ENCODE measurements at regions not wholly inside any gene's neighbourhood (a gene's known extent, or its start where the extent isn't known, plus 50 kb on each side); places are given as distances from the start of the nearest gene placed in this dataset.

DNA sequence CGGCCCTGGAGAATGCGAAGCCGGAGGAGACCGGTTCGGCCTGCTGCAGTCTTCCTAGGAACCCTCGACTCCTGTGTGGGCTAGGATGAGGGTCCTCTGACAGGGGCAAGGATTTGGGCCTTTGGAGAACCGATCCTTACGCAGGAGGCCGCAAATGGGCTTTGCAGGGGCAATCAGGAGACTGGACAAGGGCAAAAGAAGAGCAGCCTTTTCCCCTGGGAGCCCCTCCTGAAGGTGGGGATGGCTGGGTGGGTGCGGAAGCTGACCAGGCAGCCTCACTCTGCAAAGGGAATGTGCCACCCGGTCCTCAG, 111.7 kb downstream of the NAV1 start:
- Histone ChIP-seq H3K4me1 (ENCODE audit: control insufficient read depth in 3 of 3, insufficient read depth in 2 of 3, low read depth in 1 of 3, low read length in 2 of 3) (peaks cover 4 to 36% (median 4%) of the 10 kb centered on the region in 3 donors), H3K27ac (ENCODE audit: low read depth in 1 of 3, low read length in 2 of 3) (peak overlapping the region in 1 of 3 donors; percentile 54), H3K9me3 (ENCODE audit: control insufficient read depth in 2 of 2, insufficient read depth in 1 of 2, low read depth in 1 of 2, low read length in 1 of 2) (no peaks in the 10 kb centered on the region), H3K27me3 (ENCODE audit: control insufficient read depth in 3 of 3, insufficient read depth in 3 of 3, low read length in 3 of 3) (peaks cover 0 to 50% (median 4%) of the 10 kb centered on the region in 3 donors), H3K4me3 (ENCODE audit: low read depth in 1 of 3, low read length in 3 of 3) (peak overlapping the region in 2 of 3 donors; percentile 41 to 72), H3K36me3 (ENCODE audit: control insufficient read depth in 3 of 3, insufficient read depth in 2 of 3, low read depth in 1 of 3, low read length in 3 of 3) (no peaks in the 10 kb centered on the region)
- FAIRE-seq (no peak), DNase-seq (no peak)
- WGBS, 3 donors = 26 to 37% (median 30%) methylated on average over 11 of the region's 11 CpGs

DNA sequence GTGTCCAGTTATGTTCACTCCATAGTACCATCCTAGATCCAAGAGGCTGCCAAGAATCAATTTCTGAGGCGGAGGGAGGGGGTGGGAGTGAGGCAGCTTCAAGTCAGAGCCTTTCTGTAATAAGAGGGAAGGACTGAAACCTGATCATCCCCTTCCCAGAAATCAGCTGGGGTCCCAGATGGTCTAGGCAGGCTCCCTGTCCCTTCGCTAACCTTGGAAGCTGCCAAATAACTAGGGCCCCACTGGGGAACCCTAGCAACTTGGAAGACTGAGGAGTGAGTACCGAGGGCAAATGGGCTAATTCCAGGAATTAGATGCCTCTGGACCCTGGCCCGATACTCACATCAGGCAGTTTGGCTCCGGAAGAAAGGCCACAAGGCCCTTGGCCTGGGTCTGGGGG, 113.3 kb downstream of the NAV1 start:
- no peak overlapping the region for H3K4me3 ChIP-seq (ENCODE audit: low read depth in 1 of 3, low read length in 3 of 3)
- no peaks in the 10 kb centered on the region for H3K36me3 ChIP-seq (ENCODE audit: control insufficient read depth in 3 of 3, insufficient read depth in 2 of 3, low read depth in 1 of 3, low read length in 3 of 3)
- H3K27me3 ChIP-seq (ENCODE audit: control insufficient read depth in 3 of 3, insufficient read depth in 3 of 3, low read length in 3 of 3) = peaks cover 0 to 44% (median 4%) of the 10 kb centered on the region in 3 donors
- no peak overlapping the region for H3K27ac ChIP-seq (ENCODE audit: low read depth in 1 of 3, low read length in 2 of 3)
- peaks cover 4 to 50% (median 8%) of the 10 kb centered on the region in 3 donors for H3K4me1 ChIP-seq (ENCODE audit: control insufficient read depth in 3 of 3, insufficient read depth in 2 of 3, low read depth in 1 of 3, low read length in 2 of 3)
- no peak for FAIRE-seq
- no peak for DNase-seq
- WGBS, 3 donors = 88 to 91% (median 89%) methylated on average over 5 of the region's 5 CpGs
- no peaks in the 10 kb centered on the region for H3K9me3 ChIP-seq (ENCODE audit: control insufficient read depth in 2 of 2, insufficient read depth in 1 of 2, low read depth in 1 of 2, low read length in 1 of 2)

DNA sequence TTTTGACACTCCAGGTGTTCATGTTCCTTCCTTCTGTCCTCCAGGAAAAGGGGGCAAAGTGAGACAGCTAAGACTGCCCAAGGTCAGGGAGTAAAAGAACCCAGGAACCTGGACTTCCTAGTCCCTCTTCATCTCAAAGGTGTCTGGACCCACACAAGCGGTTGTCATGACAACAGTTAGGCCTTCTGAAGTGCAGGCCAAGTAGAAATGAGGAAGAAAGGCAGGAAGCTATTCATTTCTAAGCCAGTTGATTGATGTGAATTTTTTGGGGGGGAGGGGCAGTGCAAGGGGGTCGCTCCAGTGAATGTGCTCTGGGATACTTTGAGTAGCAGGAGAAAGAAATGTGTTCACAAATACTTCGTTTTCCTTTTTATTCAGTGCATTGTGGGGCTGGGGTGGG, 114.3 kb downstream of the NAV1 start:
- H3K4me1 ChIP-seq (ENCODE audit: control insufficient read depth in 3 of 3, insufficient read depth in 2 of 3, low read depth in 1 of 3, low read length in 2 of 3) = peaks cover 4 to 42% (median 8%) of the 10 kb centered on the region in 3 donors

DNA sequence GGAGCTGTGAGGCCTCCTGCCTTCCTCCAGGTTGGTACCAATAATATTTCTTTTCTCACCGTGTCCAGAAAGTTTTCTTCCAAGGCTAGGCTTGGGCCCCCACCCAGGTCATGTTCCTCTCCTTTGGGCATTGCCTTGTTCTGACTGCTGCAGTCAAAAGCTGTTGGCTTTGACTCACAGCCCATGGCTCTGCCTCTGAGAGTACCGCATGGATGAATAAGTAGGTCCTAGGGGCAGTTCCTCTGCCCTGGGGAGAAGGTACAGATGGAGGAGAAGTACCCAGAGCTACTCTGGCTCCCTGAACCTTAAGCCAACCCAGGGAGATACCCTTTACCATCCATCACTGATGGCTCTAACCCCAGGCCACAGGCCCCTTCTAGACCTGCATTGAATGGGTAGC, 115.0 kb downstream of the NAV1 start:
- DNase-seq = no peak
- H3K4me1 ChIP-seq (ENCODE audit: control insufficient read depth in 3 of 3, insufficient read depth in 2 of 3, low read depth in 1 of 3, low read length in 2 of 3) = peaks cover 4 to 40% (median 8%) of the 10 kb centered on the region in 3 donors
- H3K4me3 ChIP-seq (ENCODE audit: low read depth in 1 of 3, low read length in 3 of 3) = no peak overlapping the region
- peaks cover 0 to 29% (median 3%) of the 10 kb centered on the region in 3 donors for H3K27me3 ChIP-seq (ENCODE audit: control insufficient read depth in 3 of 3, insufficient read depth in 3 of 3, low read length in 3 of 3)
- no peaks in the 10 kb centered on the region for H3K36me3 ChIP-seq (ENCODE audit: control insufficient read depth in 3 of 3, insufficient read depth in 2 of 3, low read depth in 1 of 3, low read length in 3 of 3)
- WGBS, 3 donors = 74 to 96% (median 83%) methylated on average over 2 of the region's 2 CpGs
- H3K9me3 ChIP-seq (ENCODE audit: control insufficient read depth in 2 of 2, insufficient read depth in 1 of 2, low read depth in 1 of 2, low read length in 1 of 2) = no peaks in the 10 kb centered on the region
- H3K27ac ChIP-seq (ENCODE audit: low read depth in 1 of 3, low read length in 2 of 3) = no peak overlapping the region
- FAIRE-seq = no peak

More for the DNA sequence above, 114.3 kb downstream of the NAV1 start:
- FAIRE-seq (no peak), DNase-seq (no peak)
- H3K4me3 ChIP-seq (ENCODE audit: low read depth in 1 of 3, low read length in 3 of 3) = no peak overlapping the region
- WGBS, 3 donors = 62 to 78% (median 63%) methylated on average over 3 of the region's 3 CpGs
- no peak overlapping the region for H3K27ac ChIP-seq (ENCODE audit: low read depth in 1 of 3, low read length in 2 of 3)
- peaks cover 0 to 33% (median 4%) of the 10 kb centered on the region in 3 donors for H3K27me3 ChIP-seq (ENCODE audit: control insufficient read depth in 3 of 3, insufficient read depth in 3 of 3, low read length in 3 of 3)
- H3K9me3 ChIP-seq (ENCODE audit: control insufficient read depth in 2 of 2, insufficient read depth in 1 of 2, low read depth in 1 of 2, low read length in 1 of 2) = no peaks in the 10 kb centered on the region
- no peaks in the 10 kb centered on the region for H3K36me3 ChIP-seq (ENCODE audit: control insufficient read depth in 3 of 3, insufficient read depth in 2 of 3, low read depth in 1 of 3, low read length in 3 of 3)

DNA sequence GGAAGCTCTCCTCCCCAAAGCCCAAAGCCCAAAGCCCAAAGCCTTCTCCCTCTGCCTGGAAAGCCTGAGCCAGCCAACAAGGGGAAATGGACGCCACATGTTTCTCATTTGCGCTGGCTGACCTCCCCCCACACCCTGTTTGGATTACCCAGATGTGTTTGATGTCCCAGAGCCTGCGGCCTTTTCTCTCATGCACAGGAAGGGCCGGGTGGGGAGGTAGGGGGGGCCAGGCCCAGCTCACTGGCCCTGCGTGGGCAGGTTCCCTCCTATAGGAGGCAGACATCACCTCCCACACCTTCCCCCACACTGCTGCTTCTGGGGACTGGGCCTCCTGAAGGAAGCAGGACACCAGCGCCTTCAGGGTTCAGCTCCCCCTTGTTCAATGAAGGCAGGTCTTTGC, 116.3 kb downstream of the NAV1 start:
- Histone ChIP-seq H3K9me3 (ENCODE audit: control insufficient read depth in 2 of 2, insufficient read depth in 1 of 2, low read depth in 1 of 2, low read length in 1 of 2) (no peaks in the 10 kb centered on the region), H3K27ac (ENCODE audit: low read depth in 1 of 3, low read length in 2 of 3) (peak overlapping the region in 1 of 3 donors; percentile 20), H3K4me1 (ENCODE audit: control insufficient read depth in 3 of 3, insufficient read depth in 2 of 3, low read depth in 1 of 3, low read length in 2 of 3) (peaks cover 4 to 27% (median 4%) of the 10 kb centered on the region in 3 donors), H3K36me3 (ENCODE audit: control insufficient read depth in 3 of 3, insufficient read depth in 2 of 3, low read depth in 1 of 3, low read length in 3 of 3) (peaks cover 0 to 4% (median 0%) of the 10 kb centered on the region in 3 donors), H3K27me3 (ENCODE audit: control insufficient read depth in 3 of 3, insufficient read depth in 3 of 3, low read length in 3 of 3) (peaks cover 0 to 15% (median 0%) of the 10 kb centered on the region in 3 donors), H3K4me3 (ENCODE audit: low read depth in 1 of 3, low read length in 3 of 3) (no peak overlapping the region)
- FAIRE-seq (no peak), DNase-seq (no peak)
- 70 to 88% (median 78%) methylated on average over 5 to 6 of the region's 6 CpGs for WGBS, 3 donors

DNA sequence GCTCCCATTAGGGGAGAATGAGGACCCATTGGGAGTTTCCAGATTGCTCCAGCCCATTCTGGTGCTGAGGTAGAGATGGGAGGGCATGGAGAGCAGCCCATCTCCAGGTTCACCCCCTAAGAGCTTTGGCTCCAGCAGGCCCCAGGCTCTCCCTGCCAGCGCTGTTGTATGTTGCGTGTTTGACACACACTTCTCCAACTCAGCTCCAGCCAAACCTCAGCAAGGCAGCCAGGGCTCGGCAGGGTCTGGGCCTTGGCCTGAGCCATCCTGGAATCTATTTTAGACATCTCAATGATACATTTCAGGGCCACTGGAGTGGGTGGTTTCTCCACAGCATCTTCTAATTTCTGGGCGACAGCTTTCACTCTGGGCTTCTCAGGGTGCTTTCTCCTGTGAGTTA, 117.0 kb downstream of the NAV1 start:
- H3K4me3 ChIP-seq (ENCODE audit: low read depth in 1 of 3, low read length in 3 of 3) = no peak overlapping the region
- H3K4me1 ChIP-seq (ENCODE audit: control insufficient read depth in 3 of 3, insufficient read depth in 2 of 3, low read depth in 1 of 3, low read length in 2 of 3) = peaks cover 1 to 22% (median 4%) of the 10 kb centered on the region in 3 donors
- 59 to 77% (median 68%) methylated on average over 4 of the region's 4 CpGs for WGBS, 3 donors
- FAIRE-seq = no peak
- H3K36me3 ChIP-seq (ENCODE audit: control insufficient read depth in 3 of 3, insufficient read depth in 2 of 3, low read depth in 1 of 3, low read length in 3 of 3) = peaks cover 0 to 4% (median 0%) of the 10 kb centered on the region in 3 donors
- DNase-seq = no peak
- no peaks in the 10 kb centered on the region for H3K9me3 ChIP-seq (ENCODE audit: control insufficient read depth in 2 of 2, insufficient read depth in 1 of 2, low read depth in 1 of 2, low read length in 1 of 2)
- peak overlapping the region in 2 of 3 donors; percentile 20 to 44 for H3K27ac ChIP-seq (ENCODE audit: low read depth in 1 of 3, low read length in 2 of 3)
- peaks cover 0 to 9% (median 0%) of the 10 kb centered on the region in 3 donors for H3K27me3 ChIP-seq (ENCODE audit: control insufficient read depth in 3 of 3, insufficient read depth in 3 of 3, low read length in 3 of 3)

DNA sequence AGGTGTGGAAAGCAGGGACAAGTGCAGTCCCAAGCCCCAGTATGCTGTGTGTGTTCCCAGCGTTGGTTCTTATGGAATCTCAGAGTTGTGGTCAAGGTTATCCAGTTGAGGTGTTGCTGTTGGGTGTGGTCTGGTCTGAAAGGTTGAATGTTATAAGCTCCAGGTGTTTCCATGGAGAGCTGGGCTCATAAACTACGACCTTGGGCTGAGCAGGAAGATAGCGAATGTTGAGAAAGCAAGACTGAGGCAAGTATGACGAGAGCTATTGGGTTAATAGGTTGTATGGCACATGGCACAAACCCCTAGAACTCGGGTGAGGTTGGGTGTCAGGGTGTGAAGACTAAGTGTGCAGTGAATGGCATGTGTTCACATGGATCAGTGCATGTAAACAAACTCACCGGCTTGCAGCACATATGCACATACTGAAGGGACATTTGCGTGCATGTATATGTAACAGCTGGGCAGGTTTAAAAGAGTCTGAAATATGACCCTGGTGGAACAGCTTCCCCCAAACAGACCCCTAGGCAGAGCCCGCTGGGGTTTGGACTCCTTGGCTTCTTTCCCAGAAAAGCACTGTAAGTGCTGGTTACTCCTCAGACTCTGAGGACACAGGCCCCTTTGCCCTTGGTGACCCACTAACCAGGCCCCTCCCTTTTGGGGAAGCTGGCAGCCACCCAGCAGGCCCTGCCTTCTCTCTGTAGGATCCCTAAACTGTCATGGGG, 117.5 kb downstream of the NAV1 start:
- H3K9me3 ChIP-seq (ENCODE audit: control insufficient read depth in 2 of 2, insufficient read depth in 1 of 2, low read depth in 1 of 2, low read length in 1 of 2) = no peaks in the 10 kb centered on the region
- peak; percentile 88 to 93 for DNase-seq
- 12 to 43% (median 21%) methylated on average over 8 of the region's 8 CpGs for WGBS, 3 donors
- H3K36me3 ChIP-seq (ENCODE audit: control insufficient read depth in 3 of 3, insufficient read depth in 2 of 3, low read depth in 1 of 3, low read length in 3 of 3) = peaks cover 0 to 4% (median 0%) of the 10 kb centered on the region in 3 donors
- no peak overlapping the region for H3K4me3 ChIP-seq (ENCODE audit: low read depth in 1 of 3, low read length in 3 of 3)
- FAIRE-seq = no peak
- peaks cover 1 to 22% (median 4%) of the 10 kb centered on the region in 3 donors for H3K4me1 ChIP-seq (ENCODE audit: control insufficient read depth in 3 of 3, insufficient read depth in 2 of 3, low read depth in 1 of 3, low read length in 2 of 3)
- peaks cover 0 to 3% (median 0%) of the 10 kb centered on the region in 3 donors for H3K27me3 ChIP-seq (ENCODE audit: control insufficient read depth in 3 of 3, insufficient read depth in 3 of 3, low read length in 3 of 3)
- H3K27ac ChIP-seq (ENCODE audit: low read depth in 1 of 3, low read length in 2 of 3) = peak overlapping the region in 2 of 3 donors; percentile 20 to 46

DNA sequence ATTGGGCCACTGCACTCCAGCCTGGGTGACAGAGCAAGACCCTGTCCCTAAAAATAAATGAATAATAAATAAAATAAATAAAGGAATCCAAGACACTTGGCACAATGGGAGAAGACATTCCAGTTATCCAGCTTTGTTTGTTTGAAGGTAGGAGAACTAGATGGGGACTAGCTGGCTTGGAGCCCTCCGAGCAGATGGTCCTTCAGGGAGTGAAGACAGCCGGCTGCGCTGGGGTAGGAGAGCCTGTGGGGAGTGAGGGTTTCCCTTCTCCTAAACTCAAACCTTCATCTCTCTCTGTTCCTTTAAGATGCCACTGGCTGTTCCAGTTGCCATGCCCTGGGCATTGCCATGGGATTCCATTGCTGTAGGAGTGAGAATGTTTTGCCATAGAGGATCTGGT, 120.6 kb downstream of the NAV1 start:
- DNase-seq = no peak
- Histone ChIP-seq H3K36me3 (ENCODE audit: control insufficient read depth in 3 of 3, insufficient read depth in 2 of 3, low read depth in 1 of 3, low read length in 3 of 3) (peaks cover 0 to 4% (median 0%) of the 10 kb centered on the region in 3 donors), H3K27me3 (ENCODE audit: control insufficient read depth in 3 of 3, insufficient read depth in 3 of 3, low read length in 3 of 3) (no peaks in the 10 kb centered on the region), H3K4me3 (ENCODE audit: low read depth in 1 of 3, low read length in 3 of 3) (no peak overlapping the region), H3K27ac (ENCODE audit: low read depth in 1 of 3, low read length in 2 of 3) (no peak overlapping the region), H3K4me1 (ENCODE audit: control insufficient read depth in 3 of 3, insufficient read depth in 2 of 3, low read depth in 1 of 3, low read length in 2 of 3) (peaks cover 0 to 18% (median 4%) of the 10 kb centered on the region in 3 donors), H3K9me3 (ENCODE audit: control insufficient read depth in 2 of 2, insufficient read depth in 1 of 2, low read depth in 1 of 2, low read length in 1 of 2) (no peaks in the 10 kb centered on the region)
- FAIRE-seq = no peak
- WGBS, 3 donors = 86 to 94% (median 91%) methylated on average over 3 of the region's 3 CpGs

All from small intestine (tissue), 7 donors.